ENCODE measurements at regions not wholly inside any gene's neighbourhood (a gene's known extent, or its start where the extent isn't known, plus 50 kb on each side); places are given as distances from the start of the nearest gene placed in this dataset.

- Histone ChIP-seq H3K23ac (ENCODE audit: low read depth, low read length) (no peak overlapping the region), H2BK15ac (ENCODE audit: low read depth, low read length) (no peak overlapping the region), H3K27me3 (ENCODE audit: control insufficient read depth, insufficient read depth, low read length) (no peaks in the 10 kb centered on the region), H2AK5ac (ENCODE audit: low read depth, low read length) (no peak overlapping the region), H3K4me2 (ENCODE audit: low read depth, low read length) (no peak overlapping the region), H3K4me1 (ENCODE audit: control insufficient read depth, insufficient read depth, low read length) (no peaks in the 10 kb centered on the region), H2BK20ac (ENCODE audit: low read depth, low read length) (no peak overlapping the region), H3K4ac (ENCODE audit: low read depth, low read length) (no peak overlapping the region), H3K14ac (replicated peaks; ENCODE audit: low read depth, low read length) (no peak overlapping the region), H4K5ac (ENCODE audit: low read depth, low read length) (no peak overlapping the region), H4K20me1 (ENCODE audit: insufficient read depth, low read length) (no peaks in the 10 kb centered on the region), H2BK120ac (ENCODE audit: low read depth, low read length) (no peak overlapping the region), H3K56ac (ENCODE audit: extremely low read depth, insufficient read depth, low read length) (no peak overlapping the region), H2BK5ac (ENCODE audit: low read depth, low read length, poor library complexity, severe bottlenecking) (no peak overlapping the region), H3K27ac (ENCODE audit: insufficient read depth, low read length) (no peak overlapping the region), H3K18ac (ENCODE audit: low read depth, low read length) (no peak overlapping the region), H3K9me1 (ENCODE audit: insufficient read depth, low read length) (no peaks in the 10 kb centered on the region), H3K79me1 (ENCODE audit: low read depth in 1 of 2, low read length in 2 of 2) (no peaks in the 10 kb centered on the region), H2AK9ac (replicated peaks; ENCODE audit: low read depth, low read length, poor library complexity) (no peak overlapping the region), H3K4me3 (ENCODE audit: insufficient read depth, low read depth, low read length) (no peak overlapping the region), H4K8ac (ENCODE audit: low read depth in 2 of 2, low read length in 2 of 2) (no peak overlapping the region), H3K9ac (ENCODE audit: low read depth, low read length) (no peak overlapping the region), H3K9me3 (ENCODE audit: control insufficient read depth, insufficient read depth, low read length) (no peaks in the 10 kb centered on the region), H2AFZ (replicated peaks; ENCODE audit: low read length, poor library complexity) (no peak overlapping the region), H4K91ac (ENCODE audit: insufficient read depth, low read depth, low read length) (no peak overlapping the region), H3K36me3 (ENCODE audit: control insufficient read depth, insufficient read depth, low read length) (no peaks in the 10 kb centered on the region)
- DNase-seq (no peak), ATAC-seq (ENCODE audit: low read depth) (no peak)
- in situ Hi-C loops (cut with MboI; ENCODE audit: low sequenced_read_pairs) (no loop called here), dilution Hi-C loops (cut with HindIII; ENCODE audit: low sequenced_read_pairs, unreplicated experiment) (no loop called here), intact Hi-C loops (cut with micrococcal nuclease) (no loop called here)
- ChIA-PET CTCF (interaction anchor here (0.8 to 1.3 kb wide), 2 partner anchors 17 to 19 kb away, joined by 3 read pairs; no protein-coding TSS in a partner anchor), POLR2A (ENCODE audit: unreplicated experiment) (no interaction called here)
- BruUV-seq (replicated peaks): no TSS peak
- no peak for TF ChIP-seq NFE2L2 (IDR thresholded peaks at IDR 0.05; ENCODE audit: low read depth, low read length)
- no peak for TF ChIP-seq POLR2A (IDR thresholded peaks at IDR 0.05; ENCODE audit: low read depth, low read length)
- TF ChIP-seq FOS (IDR thresholded peaks at IDR 0.05; ENCODE audit: low read depth, low read length): no peak
- no peak for TF ChIP-seq BHLHE40 (IDR thresholded peaks at IDR 0.05; ENCODE audit: low read depth, low read length)
- no peak for TF ChIP-seq MAZ (IDR thresholded peaks at IDR 0.05; ENCODE audit: borderline replicate concordance, low read depth, low read length)
- no peak for TF ChIP-seq CHD1 (IDR thresholded peaks at IDR 0.05; ENCODE audit: low read depth, low read length)
- no peak for TF ChIP-seq MAFK (IDR thresholded peaks at IDR 0.05; ENCODE audit: low read depth, low read length)
- no peak for TF ChIP-seq ELK1 (IDR thresholded peaks at IDR 0.05; ENCODE audit: borderline replicate concordance, low read depth, low read length)
- TF ChIP-seq CTCF (conservative IDR thresholded peaks at IDR 0.05; ENCODE audit: low read depth, low read length): no peak
- no peak for TF ChIP-seq USF2 (IDR thresholded peaks at IDR 0.05; ENCODE audit: low read depth, low read length)
Observed at GRCh38 chr1:215330426-215330825, 236.7 kb upstream of the KCTD3 start.

Data from IMR-90 (cell line).